HG02642 (cell line): ENCODE measurements at regions not wholly inside any gene's neighbourhood (a gene's known extent, or its start where the extent isn't known, plus 50 kb on each side); places are given as distances from the start of the nearest gene placed in this dataset.

ENCODE experiments used
- ATAC-seq: cut with Tn5 transposase; IDR thresholded peaks from one replicate; pipeline ENCODE4 v1.9.1; 2021; ENCODE audit warnings: mild to moderate bottlenecking; ENCODE audit not compliant: unreplicated experiment, poor library complexity

DNA sequence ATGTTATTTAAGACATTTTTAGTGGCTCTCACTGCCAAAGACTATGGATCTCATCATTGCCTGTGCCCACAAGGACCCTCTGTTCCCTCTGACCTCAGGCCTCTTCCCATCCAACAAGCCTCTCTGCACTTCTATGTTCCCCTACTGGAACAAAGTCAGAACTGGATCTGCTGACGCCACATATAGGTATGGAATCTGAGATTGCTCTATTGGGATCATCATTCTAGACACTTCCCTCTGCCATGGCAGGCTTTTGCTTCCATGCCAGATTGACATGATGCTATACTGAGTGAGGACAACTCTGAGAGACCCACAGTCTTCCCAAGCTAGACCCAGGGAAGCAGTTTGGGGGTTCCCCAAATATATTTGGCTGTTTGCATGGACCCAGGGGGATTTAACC, 76.0 kb upstream of the ZNF648 start:
- no peak for ATAC-seq

DNA sequence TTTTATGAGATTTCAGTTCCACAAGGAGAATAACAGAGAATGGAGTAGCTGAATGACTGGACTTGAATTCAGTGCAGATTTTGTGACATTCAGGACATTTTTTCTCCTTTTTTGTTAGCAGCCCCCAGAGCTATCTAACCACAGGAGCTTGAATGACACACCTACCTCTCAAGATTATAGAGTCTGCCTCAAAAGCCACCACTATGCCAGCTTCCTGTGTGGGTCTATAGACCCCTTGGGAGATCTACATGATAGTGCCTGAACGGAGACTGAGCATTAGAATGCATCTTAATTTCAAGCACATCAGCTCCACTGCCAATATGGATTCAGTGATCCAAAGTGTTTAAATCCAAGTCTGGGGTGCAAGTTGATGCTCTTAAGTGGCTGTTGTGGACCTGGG, 74.4 kb upstream of the ZNF648 start:
- no peak for ATAC-seq

DNA sequence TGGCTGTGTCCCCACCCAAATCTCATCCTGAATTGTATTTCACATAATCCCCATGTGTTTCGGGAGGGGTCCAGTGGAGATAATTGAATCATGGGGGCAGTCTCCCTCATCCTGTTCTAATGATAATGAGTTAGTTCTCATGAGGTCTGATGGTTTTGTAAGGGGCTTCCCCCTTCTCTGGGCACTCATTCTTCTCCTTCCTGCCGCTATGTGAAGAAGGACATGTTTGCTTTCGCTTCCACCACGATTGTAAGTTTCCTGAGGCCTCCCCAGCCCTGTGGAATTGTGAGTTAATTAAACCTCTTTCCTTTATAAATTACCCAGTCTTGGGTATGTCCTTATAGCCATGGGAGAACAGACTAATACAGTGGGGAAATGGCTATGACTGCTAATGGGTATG, 72.7 kb upstream of the ZNF648 start:
- no peak for ATAC-seq

DNA sequence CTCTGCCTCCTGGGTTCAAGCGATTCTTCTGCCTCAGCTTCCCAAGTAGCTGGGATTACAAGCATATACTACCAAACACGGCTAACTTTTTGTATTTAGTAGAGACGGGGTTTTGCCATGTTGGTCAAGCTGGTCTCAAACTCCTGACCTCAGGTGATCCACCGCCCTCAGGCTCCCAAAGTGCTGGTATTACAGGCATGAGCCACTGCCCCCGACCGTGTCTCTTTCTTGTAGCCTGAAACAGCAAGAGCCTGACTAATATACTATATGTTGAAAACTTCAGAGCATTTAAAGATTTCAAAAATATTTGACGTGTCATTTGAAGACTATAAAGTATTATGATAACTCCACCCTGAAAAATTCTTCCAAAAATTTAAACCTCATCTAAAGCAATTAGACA, 71.7 kb upstream of the ZNF648 start:
- ATAC-seq, result no peak

DNA sequence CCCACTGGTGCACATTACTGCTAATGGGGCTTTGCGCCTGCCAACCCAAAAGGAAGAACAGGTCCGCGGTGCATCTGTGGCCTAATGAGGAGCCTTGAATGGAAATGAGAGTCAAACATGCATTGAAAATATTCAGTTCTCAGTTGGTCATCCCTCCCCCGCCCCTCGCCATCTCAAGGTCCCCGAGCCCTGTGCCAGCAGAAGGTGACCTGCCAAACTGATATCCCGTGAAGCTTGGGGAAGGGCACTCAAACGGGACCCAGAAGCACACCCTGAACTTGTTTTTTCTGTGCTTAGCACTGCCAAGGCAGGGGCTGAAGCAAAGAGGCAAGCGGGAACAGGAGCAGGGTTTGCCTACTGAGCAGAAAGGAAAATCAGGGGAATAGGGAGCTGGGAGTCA, 67.9 kb upstream of the ZNF648 start:
- ATAC-seq, result no peak

- ATAC-seq, result no peak
These were observed 67.0 kb upstream of the ZNF648 start for GRCh38 chr1:182128502-182128901.

DNA sequence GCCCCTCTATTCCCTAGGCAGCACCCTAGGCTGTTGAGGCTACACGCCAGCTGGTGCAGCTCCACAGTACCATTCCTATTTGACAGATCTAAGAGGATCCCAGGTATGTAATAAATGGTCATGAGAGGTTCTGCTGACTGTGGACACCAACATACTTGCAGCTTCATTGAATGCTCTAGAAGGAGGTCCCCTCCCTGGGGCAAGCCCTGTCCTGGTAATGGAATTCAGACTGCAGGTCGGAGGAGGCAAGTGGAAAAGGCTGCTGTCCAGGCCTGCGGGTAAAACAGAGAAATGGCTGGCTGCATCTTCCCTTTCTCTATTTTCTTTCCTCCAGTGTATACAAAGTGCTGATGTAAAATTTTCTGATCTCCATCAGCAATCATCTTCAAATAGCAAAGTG, 66.1 kb upstream of the ZNF648 start:
- no peak for ATAC-seq

DNA sequence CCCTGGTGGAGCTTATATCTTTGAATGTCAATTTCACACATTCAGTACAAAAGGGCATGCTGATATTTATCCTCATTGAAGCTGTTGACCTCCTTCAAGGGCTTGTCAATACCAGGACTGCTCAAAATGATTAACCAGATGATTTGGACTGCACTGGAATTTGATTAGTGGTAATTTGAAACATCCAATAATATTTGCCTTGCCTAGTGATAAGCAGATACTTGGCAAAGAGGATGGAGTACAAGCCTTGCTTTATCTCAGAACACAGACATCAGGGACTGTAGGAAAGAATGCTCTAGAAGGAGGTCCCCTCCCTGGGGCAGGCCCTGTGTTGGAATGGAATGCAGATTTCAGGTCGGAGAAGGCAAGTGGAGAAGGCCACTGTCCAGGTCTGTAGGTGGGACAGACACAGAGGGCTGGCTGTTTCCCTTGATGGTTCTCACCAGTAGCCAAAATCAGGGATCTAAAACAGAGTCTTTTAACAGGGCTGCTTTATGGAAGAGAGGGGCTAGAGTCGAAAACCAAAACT, 64.8 kb upstream of the ZNF648 start:
- ATAC-seq, result no peak

DNA sequence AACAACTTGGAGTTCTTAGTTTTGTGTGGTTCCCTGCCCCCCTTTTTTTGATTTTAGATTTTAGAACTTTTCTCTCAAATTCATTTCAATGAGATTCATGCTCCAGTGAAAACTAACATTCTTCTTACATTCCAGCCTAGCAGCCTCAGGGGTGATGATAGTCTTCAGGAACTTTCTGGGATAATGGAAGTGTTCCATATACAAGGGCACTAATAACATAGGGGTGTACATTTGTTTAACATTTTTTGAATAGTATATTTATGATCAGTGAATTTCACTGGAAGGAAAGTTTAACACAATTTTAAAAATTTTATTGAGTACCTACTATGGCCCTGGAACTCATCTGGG, 61.4 kb upstream of the ZNF648 start:
- no peak for ATAC-seq

- ATAC-seq, result no peak
These were observed 60.9 kb upstream of the ZNF648 start for GRCh38 chr1:182122256-182122912.

DNA sequence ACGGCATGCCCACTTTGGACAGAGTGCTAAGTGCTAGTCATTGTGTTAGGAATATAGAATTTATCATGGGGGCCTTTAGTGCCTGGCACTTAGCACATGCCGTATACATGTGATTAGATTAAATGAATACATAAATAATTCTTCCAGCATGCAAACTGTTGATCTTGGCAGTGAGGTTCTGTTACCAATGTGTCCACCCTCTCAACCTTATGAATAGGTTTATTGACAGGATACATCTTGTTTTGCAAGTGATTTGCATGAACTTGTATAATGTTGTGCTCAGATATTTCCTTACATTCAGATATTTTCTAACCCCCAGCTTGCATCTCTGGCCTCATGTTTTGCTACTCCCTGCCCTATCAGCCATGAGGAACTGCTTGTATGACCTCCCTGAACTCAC, 60.3 kb upstream of the ZNF648 start:
- ATAC-seq, result no peak

GRCh38 chr1:182120411-182121258, 59.1 kb upstream of the ZNF648 start:
- ATAC-seq, result no peak

DNA sequence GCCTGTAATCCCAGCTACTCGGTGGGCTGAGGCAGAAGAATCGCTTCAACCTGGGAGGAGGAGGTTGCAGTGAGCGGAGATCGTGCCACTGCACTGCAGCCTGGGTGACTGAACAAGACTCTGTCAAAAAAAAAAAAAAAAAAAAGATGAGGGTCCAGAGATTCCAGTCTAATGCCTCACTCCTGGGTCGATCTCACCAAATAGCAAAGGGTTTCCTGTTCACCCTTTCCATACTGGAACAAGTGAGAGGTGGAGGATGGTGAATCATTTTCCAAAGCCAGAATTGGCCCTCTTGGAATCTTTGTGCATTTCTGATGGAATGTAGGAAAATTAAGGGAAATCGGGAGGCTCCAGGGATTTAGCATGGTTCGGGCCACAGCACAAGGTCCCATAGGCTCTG, 58.1 kb upstream of the ZNF648 start:
- no peak for ATAC-seq

GRCh38 chr1:182118851-182119250, 57.3 kb upstream of the ZNF648 start:
- ATAC-seq, result no peak

DNA sequence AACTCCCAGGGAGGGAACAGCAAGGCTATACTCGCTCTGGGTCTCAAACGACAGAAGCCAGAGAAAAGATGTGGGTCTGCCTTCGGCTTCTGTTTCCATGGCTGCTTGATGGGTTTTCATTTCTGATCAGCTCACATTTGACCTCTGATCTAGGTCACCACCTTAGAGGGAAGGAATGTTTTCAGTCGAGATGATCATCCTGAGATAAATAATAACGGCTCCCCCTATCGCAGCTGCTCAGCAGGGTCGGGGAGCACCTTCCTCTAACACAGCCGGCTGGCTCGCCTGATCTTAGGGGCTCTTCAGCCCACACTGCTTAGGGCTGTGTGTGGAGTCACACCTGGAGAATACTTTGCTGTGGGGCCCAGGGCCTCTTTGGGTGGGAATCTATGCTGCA, 53.1 kb upstream of the ZNF648 start:
- ATAC-seq, result no peak

GRCh38 chr1:182113879-182114626, 52.5 kb upstream of the ZNF648 start:
- no peak for ATAC-seq

DNA sequence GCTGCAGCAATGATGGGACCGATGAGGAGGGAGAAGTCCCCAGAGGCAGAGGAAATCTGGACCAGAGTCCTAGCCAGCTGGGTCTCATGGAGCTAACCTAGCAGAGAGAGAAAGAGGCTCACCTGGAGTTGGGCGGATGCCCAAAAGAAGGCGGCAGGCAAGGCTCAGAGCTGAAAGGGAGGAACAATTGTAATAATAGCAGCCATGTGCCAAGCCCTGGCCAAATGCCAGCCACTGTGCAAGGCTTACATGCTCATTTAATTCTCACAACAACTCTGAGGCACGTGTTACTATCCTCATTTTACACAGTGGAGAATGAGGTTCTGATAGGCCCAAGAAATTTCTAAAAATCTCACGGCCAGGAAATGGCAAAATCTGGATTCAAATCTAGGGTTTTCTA, 50.0 kb upstream of the ZNF648 start:
- no peak for ATAC-seq
